Prostate gland (tissue), 2 donors: ENCODE measurements at regions not wholly inside any gene's neighbourhood (a gene's known extent, or its start where the extent isn't known, plus 50 kb on each side); places are given as distances from the start of the nearest gene placed in this dataset.

Experiments used
- CTCF ChIP-seq, 4 experiments: fragments of 200-600 bp in 2 of 4; fragments of 450-650 bp in 2 of 4; sonication (generic) in 2 of 4; IDR thresholded peaks; 1 replicate in 3 of 4; 2 replicates in 1 of 4; pipeline ENCODE4 v1.5.1; 2016 to 2019; ENCODE audit warnings: antibody characterized with exemption in 4 of 4, mild to moderate bottlenecking in 2 of 4, moderate library complexity in 2 of 4
- POLR2A ChIP-seq: fragments of 450-650 bp; IDR thresholded peaks from one replicate; pipeline ENCODE4 v1.6.1; 2016; ENCODE audit warnings: antibody characterized with exemption, mild to moderate bottlenecking
- POLR2AphosphoS5 ChIP-seq: sonication (generic); formaldehyde crosslinking; IDR thresholded peaks from one replicate; pipeline ENCODE4 v1.6.1; 2017; ENCODE audit warnings: antibody characterized with exemption

- TF ChIP-seq CTCF (IDR thresholded peaks at IDR 0.05) (no peak), POLR2AphosphoS5 (no peak), POLR2A (no peak)
Measured at GRCh38 chr3:66823532-66823931, 174.6 kb upstream of the KBTBD8 start.
